HG03025 (cell line): ENCODE measurements at regions not wholly inside any gene's neighbourhood (a gene's known extent, or its start where the extent isn't known, plus 50 kb on each side); places are given as distances from the start of the nearest gene placed in this dataset.

ENCODE experiments used
- ATAC-seq: cut with Tn5 transposase; IDR thresholded peaks from one replicate; pipeline ENCODE4 v1.9.1; 2021; ENCODE audit warnings: mild to moderate bottlenecking, moderate library complexity; ENCODE audit not compliant: unreplicated experiment, low FRiP score

DNA sequence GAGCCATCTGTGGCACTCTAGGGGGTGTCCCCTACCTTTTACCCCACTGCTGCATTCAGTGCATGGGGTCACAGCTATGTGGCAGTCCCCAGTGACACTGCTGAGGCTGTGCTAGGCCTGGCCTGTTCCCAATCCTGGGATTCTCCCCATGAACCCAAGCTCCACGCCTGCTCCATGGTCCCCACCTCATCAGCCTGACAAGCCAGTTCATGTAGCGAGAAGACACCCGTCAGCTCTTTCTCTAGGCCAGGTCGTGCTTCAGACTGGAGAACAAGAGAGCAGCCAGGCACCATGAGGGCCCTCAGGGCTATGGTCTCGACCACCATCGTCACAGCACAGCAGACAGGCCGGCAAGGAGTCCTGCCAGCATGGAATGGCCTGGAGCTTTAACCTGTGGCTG lies 72.8 kb upstream of the PRR20G start:
- no peak for ATAC-seq

DNA sequence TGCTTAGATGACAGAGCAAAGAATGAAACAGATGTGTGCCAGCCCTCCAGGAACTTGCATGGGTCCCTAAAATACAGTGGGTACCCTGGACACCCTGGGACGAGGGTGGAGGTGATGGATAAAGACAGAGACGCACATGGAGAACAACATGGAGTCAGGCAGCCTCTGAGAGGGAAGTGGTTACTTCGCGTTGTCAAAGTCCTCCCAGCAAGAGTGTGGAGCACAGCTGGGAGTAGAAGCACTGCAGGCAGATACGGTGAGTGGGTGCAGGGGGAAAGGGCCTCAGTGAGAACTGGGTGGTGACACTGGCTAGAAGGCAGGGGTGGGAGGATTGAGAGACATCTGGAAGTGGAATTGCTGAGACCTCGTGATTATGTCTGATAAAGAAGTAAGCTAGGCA lies 70.8 kb upstream of the PRR20G start:
- ATAC-seq, result no peak

DNA sequence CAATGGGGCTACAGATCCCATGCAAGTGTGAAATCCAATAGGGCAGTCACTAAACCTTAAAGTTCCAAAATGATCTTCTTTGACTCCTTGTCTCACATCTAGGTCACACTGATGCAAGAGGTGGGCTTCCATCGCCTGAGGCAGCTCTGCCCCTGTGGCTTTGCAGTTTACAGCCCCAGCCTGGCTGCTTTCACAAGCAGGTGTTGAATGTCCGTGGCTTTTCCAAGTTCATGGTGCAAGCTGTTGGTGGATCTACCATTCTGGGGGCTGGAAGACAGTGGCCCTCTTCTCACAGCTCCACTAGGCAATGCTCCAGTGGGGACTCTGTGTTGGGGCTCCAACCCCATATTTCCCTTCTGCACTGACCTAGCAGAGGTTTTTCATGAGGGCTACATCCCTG lies 68.5 kb upstream of the PRR20G start:
- no peak for ATAC-seq

DNA sequence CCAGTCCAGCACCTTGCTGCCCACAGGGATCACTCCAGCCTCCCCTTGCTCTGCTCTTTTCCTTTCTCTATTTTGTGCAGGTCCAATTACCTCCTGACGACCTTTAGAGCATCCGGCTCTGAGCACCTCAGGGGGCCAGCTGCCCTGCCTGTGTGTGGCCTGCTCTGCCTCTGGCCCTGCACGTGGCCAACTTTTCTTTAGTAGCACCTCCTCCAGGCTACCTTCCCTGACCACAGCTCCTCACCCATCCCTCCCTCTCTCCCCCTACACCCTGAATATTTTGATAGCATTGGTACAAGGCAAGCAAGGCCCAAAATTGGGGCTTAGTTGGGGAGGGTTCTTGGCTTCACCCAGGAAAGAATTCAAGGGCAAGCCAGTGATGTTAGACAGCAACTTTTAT lies 66.9 kb upstream of the PRR20G start:
- no peak for ATAC-seq

DNA sequence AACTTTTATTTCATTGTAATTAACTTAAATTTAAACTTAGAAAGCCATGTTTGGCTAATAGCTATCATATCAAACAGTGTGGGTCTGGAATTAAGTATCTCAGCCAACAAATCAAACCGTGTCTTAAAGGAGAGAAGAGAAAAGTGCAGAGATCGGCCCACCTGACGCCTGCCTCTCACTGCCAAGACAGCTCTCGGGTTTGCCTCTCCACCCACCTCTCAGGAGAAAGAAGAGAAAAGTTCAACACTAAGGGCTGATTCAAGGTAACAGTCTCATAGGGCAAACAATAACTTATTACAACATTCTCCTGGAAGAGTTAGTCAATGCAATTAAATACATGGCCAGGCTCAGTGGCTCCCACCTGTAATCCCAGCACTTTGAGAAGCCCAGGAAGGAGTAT lies 64.8 kb upstream of the PRR20G start:
- ATAC-seq, result no peak

DNA sequence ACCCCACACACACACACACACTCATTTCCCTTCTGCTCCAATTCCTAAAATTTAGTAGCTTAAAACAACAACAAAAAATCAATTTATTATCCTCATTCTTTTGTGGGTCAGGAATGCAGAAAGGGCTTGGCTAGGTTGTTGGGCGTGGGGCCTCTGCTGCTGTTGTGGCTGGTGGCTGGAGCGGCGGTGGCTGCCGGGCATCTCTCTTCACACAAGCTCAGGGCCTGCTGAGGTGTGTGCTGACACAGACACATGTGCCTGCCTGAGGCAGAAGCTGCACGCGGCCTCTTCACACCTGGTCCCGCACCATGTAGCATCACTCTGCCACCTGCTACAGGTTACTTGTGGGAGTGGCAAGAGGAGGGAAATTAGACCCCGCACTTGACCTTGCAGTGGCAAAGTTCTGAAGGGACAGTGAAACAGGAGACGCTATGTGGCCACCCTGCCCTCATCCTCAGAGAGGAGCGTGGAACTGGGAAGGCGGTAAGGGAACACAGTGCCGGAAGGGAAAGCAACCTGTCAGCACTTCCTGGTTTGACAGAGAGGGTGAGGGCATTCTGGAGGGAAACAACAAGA lies 64.0 kb upstream of the PRR20G start:
- no peak for ATAC-seq

DNA sequence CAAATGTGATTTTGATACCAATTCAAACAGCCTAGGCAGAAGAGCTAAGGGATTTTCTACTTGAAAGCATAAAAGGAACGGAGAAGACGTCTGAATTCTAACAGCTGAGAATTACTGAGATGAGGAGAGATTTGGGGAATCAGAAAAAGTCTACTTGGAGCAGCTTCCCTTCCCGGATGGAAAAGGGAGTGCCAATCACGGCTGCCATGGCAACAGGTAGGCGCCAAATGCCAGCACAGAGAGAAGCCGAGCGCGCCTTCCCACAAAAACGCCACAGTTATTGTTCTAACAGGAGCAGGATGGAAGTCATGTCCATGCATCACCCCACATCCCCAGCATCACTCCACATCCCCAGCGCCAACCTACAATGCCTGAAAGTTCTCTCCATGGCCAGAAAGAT lies 63.5 kb upstream of the PRR20G start:
- no peak for ATAC-seq

DNA sequence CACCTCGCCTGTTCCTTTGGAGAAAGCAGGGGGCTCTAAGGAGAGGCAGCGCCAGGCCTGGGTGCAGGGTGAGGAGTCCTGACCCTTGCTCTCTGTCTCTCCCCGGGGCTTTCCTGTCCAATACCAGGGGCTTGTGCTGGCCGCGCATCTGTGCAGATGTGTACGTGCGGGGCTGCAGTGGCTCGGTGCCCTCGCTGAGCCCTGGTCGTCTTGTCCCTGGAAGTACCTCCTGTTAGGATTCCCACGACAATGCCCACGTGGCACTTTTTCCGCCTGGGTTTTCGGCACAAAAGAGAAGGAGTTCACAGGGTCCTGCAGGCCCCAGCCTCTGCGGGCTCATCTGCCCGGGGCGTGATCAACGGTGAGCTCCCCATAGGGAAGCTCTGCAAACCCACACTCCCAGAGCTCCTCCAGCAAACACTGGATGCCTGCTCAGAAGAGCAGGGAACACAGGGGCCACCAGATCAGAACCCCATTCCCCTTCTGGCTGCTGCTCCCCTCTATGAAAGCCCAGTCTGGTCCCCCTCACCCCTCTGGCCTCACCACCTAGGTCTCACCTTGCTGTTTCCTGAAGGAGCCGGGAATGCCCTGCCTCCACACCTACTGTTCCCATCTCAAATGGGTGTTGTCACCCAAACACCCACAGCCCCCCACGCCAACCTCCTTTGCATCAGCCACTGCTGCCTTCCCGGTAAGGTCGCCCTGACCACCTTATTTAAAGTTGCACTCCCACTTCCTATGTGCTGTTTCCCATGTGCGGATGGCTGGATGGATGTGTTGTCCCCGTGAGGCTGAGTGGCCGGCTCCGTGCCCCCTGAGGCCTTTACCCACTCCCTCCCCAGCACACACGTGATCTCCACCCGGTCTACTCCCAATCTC lies 62.6 kb upstream of the PRR20G start:
- no peak for ATAC-seq

DNA sequence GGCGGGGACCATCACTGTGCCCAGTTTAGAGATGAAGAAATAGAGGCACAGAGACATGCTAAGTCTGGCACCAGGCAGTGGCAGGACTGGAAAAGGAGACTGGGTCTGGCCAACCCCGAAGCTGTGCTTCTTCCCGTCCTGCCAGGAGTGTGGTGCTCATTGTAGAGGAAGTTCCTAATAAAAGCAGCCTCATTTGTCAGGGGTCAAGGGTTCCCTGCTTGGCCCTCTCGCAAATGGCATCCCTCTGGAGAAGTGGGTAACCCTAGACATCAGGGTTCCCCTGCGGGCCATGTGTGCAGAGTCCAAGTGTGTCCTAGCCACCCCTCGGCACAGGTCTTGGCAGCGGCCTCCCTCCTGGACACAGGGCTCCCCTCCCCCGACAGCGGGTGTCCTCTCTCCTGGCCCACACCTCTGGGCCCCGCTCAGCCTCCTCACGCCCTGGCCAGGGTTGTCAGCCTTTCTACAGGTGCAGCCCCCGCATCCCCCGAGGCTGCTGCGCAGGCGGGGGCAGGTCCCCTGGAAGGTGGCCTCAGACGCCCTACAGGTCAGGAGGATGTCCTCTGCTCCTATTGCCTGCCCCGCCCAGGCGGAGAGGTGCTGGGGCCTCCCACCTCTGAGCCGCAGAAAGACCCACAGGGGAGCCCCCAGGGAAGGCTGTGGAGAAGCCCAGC lies 61.8 kb upstream of the PRR20G start:
- no peak for ATAC-seq

DNA sequence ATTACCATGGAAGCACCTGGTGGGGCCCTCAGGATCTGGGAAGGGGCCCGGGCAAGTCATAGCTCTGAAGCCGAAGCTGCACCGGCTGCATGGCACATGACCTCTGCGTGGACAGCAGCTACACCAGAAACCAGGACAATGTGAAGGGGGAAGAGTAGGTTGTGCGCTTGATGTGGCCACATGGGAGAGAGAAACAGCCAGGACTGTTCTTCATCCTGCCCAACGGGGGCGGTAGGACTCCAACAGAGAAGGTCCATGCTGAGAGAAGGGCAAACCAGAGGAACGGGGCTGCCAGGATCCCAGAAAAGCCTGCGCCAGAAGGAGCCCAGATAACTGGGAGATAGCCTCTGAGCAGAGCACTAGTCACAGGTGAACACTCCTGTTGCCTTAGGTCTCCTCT lies 54.9 kb upstream of the PRR20G start:
- no peak for ATAC-seq

DNA sequence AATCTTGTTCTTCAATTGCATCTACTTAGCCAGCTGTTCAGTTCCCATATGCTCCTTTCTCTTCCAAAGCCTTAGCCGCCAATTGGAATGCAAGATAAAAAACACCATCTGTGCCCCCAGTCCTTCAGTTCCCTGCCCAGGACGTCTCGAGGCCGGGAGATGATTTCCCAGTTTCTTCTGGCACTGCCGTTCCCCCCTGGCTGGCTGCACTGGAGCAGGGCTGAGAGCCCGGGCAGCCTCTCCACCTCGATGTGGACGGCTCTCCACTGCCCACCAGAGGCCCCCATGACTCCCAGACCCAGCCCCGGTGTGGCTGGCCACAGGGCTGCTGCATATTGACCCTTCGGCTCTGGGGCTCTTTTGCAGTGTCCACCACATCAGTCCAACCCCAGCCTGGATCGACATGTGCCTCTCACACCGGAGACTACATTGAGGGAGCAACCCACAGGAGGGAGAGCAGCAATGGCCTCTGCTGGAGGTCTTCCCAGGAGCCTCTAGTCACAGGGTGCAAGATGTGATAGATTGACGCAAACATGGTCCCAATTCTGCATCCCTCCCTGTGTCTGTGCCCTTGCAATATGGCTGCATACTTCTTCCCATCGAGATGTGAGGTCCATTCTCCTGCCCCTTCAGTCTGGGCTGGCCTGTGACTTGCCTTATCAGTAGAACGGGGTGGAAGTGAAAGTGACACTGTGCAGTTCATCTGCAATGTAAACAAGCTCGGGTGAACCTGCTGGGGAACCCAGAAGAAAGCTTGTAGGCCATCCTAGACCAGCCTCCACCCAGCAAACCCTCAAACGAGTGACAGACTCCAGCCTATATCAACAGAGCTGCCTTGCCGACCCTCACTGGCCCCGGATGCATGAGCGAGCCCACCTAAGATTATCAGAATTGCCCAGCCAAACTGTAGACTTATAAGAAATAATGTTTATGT lies 52.3 kb upstream of the PRR20G start:
- ATAC-seq, result no peak

DNA sequence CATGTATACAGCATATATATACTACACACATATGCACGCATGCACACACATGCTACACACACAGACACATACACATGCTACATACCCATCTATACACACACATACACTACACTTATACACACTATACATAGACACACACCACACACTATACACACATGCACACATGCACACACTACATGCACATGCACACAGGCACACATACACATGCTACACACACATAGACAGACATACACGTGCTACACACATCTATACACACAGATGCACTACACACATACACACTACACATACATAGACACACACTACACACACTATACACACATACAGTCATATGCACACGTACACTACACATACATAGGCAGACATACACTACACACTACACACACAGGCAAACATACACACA lies 51.2 kb upstream of the PRR20G start:
- ATAC-seq, result no peak

DNA sequence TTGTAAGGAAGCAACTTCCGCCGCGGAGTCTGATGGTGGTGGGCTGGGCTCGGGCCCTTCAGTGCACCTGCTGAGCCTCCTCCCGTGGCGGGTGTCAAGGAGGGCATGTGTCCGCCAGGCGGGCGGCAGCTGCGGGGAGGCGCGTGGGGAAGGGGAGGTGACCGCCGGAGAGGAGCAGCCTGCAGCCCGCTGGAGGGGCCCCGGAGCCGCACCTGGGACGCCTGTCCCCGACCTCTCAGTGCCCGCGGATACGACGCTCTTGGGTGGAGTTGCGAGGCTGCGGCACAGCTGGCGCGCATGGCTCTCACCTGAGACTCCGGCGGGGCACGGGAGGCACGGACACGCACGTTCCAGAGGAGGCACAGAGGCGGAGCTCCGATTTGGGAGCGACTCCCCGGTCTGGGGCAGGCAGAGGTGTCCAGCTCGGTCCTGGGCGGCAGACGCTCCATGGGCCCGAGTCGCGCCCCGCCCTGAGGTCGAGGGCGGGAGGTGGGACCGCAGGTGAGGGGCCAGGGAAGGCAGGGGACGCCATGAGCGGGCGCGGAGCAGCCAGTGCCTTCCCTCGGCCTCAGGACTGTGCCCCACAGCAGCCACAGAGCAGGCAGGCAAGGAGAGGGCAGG lies 50.2 kb upstream of the PRR20G start:
- ATAC-seq, result no peak
